ENCODE measurements at regions not wholly inside any gene's neighbourhood (a gene's known extent, or its start where the extent isn't known, plus 50 kb on each side); places are given as distances from the start of the nearest gene placed in this dataset.
"Not testable (repeated sequence)": the region's sequence is repeated elsewhere in the genome, so short reads cannot be mapped to it uniquely, and the experiment has no call there.

- in situ Hi-C loops (cut with MboI; ENCODE audit: low sequenced_read_pairs, unreplicated experiment) = no loop called here
These were observed 148.8 kb upstream of the SFSWAP start for GRCh38 chr12:131561891-131562684.

GRCh38 chr12:131564138-131564727 lies 146.7 kb upstream of the SFSWAP start:
- DNase-seq (ENCODE audit: low spot score); in situ Hi-C loops (cut with MboI; ENCODE audit: low sequenced_read_pairs, unreplicated experiment): not testable (repeated sequence)

More at GRCh38 chr12:131561891-131562684, 148.8 kb upstream of the SFSWAP start:
- TF ChIP-seq CTCF (IDR thresholded peaks at IDR 0.05; ENCODE audit: borderline replicate concordance, control extremely low read depth, extremely low read depth, insufficient read depth, missing control alignments) = no peak
- DNase-seq (ENCODE audit: low spot score) = no peak

- DNase-seq (ENCODE audit: low spot score) = no peak
- TF ChIP-seq CTCF (IDR thresholded peaks at IDR 0.05; ENCODE audit: borderline replicate concordance, control extremely low read depth, extremely low read depth, insufficient read depth, missing control alignments) = no peak
- in situ Hi-C loops (cut with MboI; ENCODE audit: low sequenced_read_pairs, unreplicated experiment) = no loop called here
These were observed 146.0 kb upstream of the SFSWAP start for GRCh38 chr12:131564845-131565244.

GRCh38 chr12:131565267-131566015 lies 145.4 kb upstream of the SFSWAP start:
- no peak for TF ChIP-seq CTCF (IDR thresholded peaks at IDR 0.05; ENCODE audit: borderline replicate concordance, control extremely low read depth, extremely low read depth, insufficient read depth, missing control alignments)
- in situ Hi-C loops (cut with MboI; ENCODE audit: low sequenced_read_pairs, unreplicated experiment) = no loop called here
- no peak for DNase-seq (ENCODE audit: low spot score)

- in situ Hi-C loops (cut with MboI; ENCODE audit: low sequenced_read_pairs, unreplicated experiment) = no loop called here
- no peak for DNase-seq (ENCODE audit: low spot score)
- no peak for TF ChIP-seq CTCF (IDR thresholded peaks at IDR 0.05; ENCODE audit: borderline replicate concordance, control extremely low read depth, extremely low read depth, insufficient read depth, missing control alignments)
These were observed 142.6 kb upstream of the SFSWAP start for GRCh38 chr12:131568336-131568735.

- no peak for DNase-seq (ENCODE audit: low spot score)
- in situ Hi-C loops (cut with MboI; ENCODE audit: low sequenced_read_pairs, unreplicated experiment) = no loop called here
- no peak for TF ChIP-seq CTCF (IDR thresholded peaks at IDR 0.05; ENCODE audit: borderline replicate concordance, control extremely low read depth, extremely low read depth, insufficient read depth, missing control alignments)
These were observed 140.3 kb upstream of the SFSWAP start for GRCh38 chr12:131570596-131570995.

- in situ Hi-C loops (cut with MboI; ENCODE audit: low sequenced_read_pairs, unreplicated experiment) = no loop called here
- peak; percentile 21 for DNase-seq (ENCODE audit: low spot score)
- TF ChIP-seq CTCF (IDR thresholded peaks at IDR 0.05; ENCODE audit: borderline replicate concordance, control extremely low read depth, extremely low read depth, insufficient read depth, missing control alignments) = no peak
These were observed 139.1 kb upstream of the SFSWAP start for GRCh38 chr12:131571827-131572226.

Data from GM13976 (cell line).